ENCODE measurements at regions not wholly inside any gene's neighbourhood (a gene's known extent, or its start where the extent isn't known, plus 50 kb on each side); places are given as distances from the start of the nearest gene placed in this dataset.

DNA sequence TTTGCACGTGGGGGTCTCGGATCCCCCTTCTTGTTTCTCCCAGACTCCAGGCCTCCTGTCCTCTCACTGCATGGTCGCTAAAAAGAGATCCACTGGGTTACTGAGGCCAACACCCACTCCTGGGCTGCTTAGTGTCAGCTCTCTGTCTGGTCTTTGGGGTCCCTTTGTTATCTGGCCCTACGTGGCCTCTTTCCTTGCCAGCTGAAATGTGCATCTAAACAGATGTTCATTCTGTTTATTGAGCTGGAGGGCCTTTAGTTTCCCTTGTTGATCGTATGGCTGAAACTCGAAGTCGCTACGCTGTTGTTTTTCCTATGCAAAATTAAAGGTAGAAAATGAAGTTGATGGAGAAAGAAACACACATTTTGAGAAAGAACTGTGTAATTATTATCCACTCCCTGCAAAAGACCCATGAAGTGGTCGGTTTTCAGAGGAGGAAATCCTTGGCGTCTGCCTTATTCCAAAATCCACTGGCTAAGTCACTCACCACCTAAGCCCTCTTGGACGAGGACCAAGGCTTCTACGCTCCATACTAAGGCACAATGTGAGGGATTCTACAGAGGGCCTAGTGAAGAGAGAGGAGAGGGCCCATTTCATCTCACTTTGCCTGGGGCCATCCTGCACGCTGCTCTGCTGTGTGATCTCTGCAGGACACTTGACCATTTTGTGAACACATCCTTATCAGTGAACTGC is 105.3 kb downstream of the GLI2 start (continued):
- TF ChIP-seq, protein P1, sequence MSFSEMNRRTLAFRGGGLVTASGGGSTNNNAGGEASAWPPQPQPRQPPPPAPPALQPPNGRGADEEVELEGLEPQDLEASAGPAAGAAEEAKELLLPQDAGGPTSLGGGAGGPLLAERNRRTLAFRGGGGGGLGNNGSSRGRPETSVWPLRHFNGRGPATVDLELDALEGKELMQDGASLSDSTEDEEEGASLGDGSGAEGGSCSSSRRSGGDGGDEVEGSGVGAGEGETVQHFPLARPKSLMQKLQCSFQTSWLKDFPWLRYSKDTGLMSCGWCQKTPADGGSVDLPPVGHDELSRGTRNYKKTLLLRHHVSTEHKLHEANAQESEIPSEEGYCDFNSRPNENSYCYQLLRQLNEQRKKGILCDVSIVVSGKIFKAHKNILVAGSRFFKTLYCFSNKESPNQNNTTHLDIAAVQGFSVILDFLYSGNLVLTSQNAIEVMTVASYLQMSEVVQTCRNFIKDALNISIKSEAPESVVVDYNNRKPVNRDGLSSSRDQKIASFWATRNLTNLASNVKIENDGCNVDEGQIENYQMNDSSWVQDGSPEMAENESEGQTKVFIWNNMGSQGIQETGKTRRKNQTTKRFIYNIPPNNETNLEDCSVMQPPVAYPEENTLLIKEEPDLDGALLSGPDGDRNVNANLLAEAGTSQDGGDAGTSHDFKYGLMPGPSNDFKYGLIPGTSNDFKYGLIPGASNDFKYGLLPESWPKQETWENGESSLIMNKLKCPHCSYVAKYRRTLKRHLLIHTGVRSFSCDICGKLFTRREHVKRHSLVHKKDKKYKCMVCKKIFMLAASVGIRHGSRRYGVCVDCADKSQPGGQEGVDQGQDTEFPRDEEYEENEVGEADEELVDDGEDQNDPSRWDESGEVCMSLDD (CRISPR knock-in tag; IDR thresholded peaks at IDR 0.05; ENCODE audit: borderline replicate concordance): no peak

- intact Hi-C loops (cut with micrococcal nuclease; ENCODE audit: unreplicated experiment): no loop called here
- Histone ChIP-seq H2AFZ (ENCODE audit: low read length) (no peak overlapping the region), H4K20me1 (ENCODE audit: insufficient read depth, low read length) (no peaks in the 10 kb centered on the region), H3K79me2 (ENCODE audit: insufficient read depth, low read length) (no peaks in the 10 kb centered on the region), H3K9me3 (ENCODE audit: low read length) (no peaks in the 10 kb centered on the region), H3K4me3 (replicated peaks in 1 of 3; ENCODE audit: insufficient read depth in 1 of 3, low read depth in 2 of 3, low read length in 3 of 3) (no peak overlapping the region), H3K36me3 (replicated peaks in 1 of 2; ENCODE audit: control insufficient read depth in 1 of 2, insufficient read depth in 2 of 2, low read length in 2 of 2) (no peaks in the 10 kb centered on the region), H3K9ac (ENCODE audit: insufficient read depth, low read depth, low read length) (no peak overlapping the region), H3K4me2 (ENCODE audit: low read depth, low read length) (no peak overlapping the region), H3K4me1 (ENCODE audit: insufficient read depth, low read length) (no peaks in the 10 kb centered on the region), H3K27ac (ENCODE audit: extremely low read length, insufficient read depth, low read length) (no peak overlapping the region), H3K27me3 (ENCODE audit: control insufficient read depth in 1 of 2, insufficient read depth in 2 of 2, low read length in 2 of 2) (peaks cover 5 to 46% of the 10 kb centered on the region in 2 experiments; a peak in 4 of 5 replicates)
- no peak for ATAC-seq
- CTCF ChIA-PET (ENCODE audit: low intra/inter-chr PET ratio, low total read pairs): no interaction called here
- no peak for DNase-seq (ENCODE audit: low spot score)
- POLR2A ChIA-PET: no interaction called here
- in situ Hi-C loops (cut with HindIII; ENCODE audit: extremely low pct_ligation_motif_present, low pct_unique_long_range_greater_than_20kb): no loop called here
- TF ChIP-seq HHEX (CRISPR knock-in tag; IDR thresholded peaks at IDR 0.05): no peak
- TF ChIP-seq, protein P2, sequence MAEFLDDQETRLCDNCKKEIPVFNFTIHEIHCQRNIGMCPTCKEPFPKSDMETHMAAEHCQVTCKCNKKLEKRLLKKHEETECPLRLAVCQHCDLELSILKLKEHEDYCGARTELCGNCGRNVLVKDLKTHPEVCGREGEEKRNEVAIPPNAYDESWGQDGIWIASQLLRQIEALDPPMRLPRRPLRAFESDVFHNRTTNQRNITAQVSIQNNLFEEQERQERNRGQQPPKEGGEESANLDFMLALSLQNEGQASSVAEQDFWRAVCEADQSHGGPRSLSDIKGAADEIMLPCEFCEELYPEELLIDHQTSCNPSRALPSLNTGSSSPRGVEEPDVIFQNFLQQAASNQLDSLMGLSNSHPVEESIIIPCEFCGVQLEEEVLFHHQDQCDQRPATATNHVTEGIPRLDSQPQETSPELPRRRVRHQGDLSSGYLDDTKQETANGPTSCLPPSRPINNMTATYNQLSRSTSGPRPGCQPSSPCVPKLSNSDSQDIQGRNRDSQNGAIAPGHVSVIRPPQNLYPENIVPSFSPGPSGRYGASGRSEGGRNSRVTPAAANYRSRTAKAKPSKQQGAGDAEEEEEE (CRISPR knock-in tag; IDR thresholded peaks at IDR 0.05; ENCODE audit: borderline replicate concordance): no peak
- no peak for TF ChIP-seq KDM5A (IDR thresholded peaks at IDR 0.05; ENCODE audit: borderline replicate concordance, low read length)
- no peak for TF ChIP-seq PPARG (CRISPR knock-in tag; conservative IDR thresholded peaks at IDR 0.05)
- TF ChIP-seq GPN1 (CRISPR knock-in tag; IDR thresholded peaks at IDR 0.05; ENCODE audit: borderline replicate concordance): no peak
- TF ChIP-seq FOXK2 (IDR thresholded peaks at IDR 0.05): no peak
- no peak for TF ChIP-seq SALL1 (CRISPR knock-in tag; IDR thresholded peaks at IDR 0.05)
- WGBS (ENCODE audit: low lambda C conversion rate): 12% methylated on average over 12 of the region's 12 CpGs
- FAIRE-seq: no peak
- BruUV-seq (replicated peaks): no TSS peak
These were observed 107.1 kb downstream of the GLI2 start for GRCh38 chr2:120842456-120843439.

Data from HepG2 (cell line).